Testis (tissue), 2 donors: ENCODE measurements at regions not wholly inside any gene's neighbourhood (a gene's known extent, or its start where the extent isn't known, plus 50 kb on each side); places are given as distances from the start of the nearest gene placed in this dataset.

Source experiments
- DNase-seq: peaks from one replicate; pipeline ENCODE4 v3.0.0-alpha.2; 2019
- H3K27ac ChIP-seq, 2 donors: fragments of 200-600 bp; sonication (generic); one replicate each; pipeline ENCODE4 v1.5.1; 2019
- H3K27me3 ChIP-seq: fragments of 200-600 bp; sonication (generic); one replicate; pipeline ENCODE4 v1.5.1; 2019
- H3K36me3 ChIP-seq: fragments of 200-600 bp; sonication (generic); one replicate; pipeline ENCODE4 v1.5.1; 2017; ENCODE audit warnings: low read depth; ENCODE audit errors: missing control alignments
- H3K4me1 ChIP-seq: fragments of 200-600 bp; sonication (generic); one replicate; pipeline ENCODE4 v1.5.1; 2019
- H3K4me3 ChIP-seq, 2 donors: fragments of 200-600 bp; sonication (generic); one replicate each; pipeline ENCODE4 v1.5.1; 2017 to 2019
- H3K9me3 ChIP-seq: fragments of 200-600 bp; sonication (generic); one replicate; pipeline ENCODE4 v1.5.1; 2017
- POLR2A ChIP-seq: fragments of 450-650 bp; IDR thresholded peaks from one replicate; pipeline ENCODE4 v1.6.1; 2017; ENCODE audit warnings: antibody characterized with exemption, mild to moderate bottlenecking, moderate library complexity
- WGBS, 2 donors: methylation state at CpG; one replicate each; pipeline ENCODE4 v1.1.5; 2018; 5-methylcytosine and 5-hydroxymethylcytosine counted together
- intact Hi-C: fragments of 100-400 bp; cut with DNase I; formaldehyde crosslinking; loops from one replicate; pipeline ENCODE4 v1.15.1; 2023; ENCODE audit warnings: low total_unique reads
- TF ChIP-seq, protein P1 (sequence below), 3 experiments: fragments of 450-650 bp in 2 of 3; fragments of 200-600 bp in 1 of 3; sonication (generic) in 1 of 3; IDR thresholded peaks; one replicate each; pipeline ENCODE4 v1.5.1; 2016 to 2019; ENCODE audit warnings: antibody characterized with exemption in 3 of 3, mild to moderate bottlenecking in 2 of 3, moderate library complexity in 1 of 3

DNA sequence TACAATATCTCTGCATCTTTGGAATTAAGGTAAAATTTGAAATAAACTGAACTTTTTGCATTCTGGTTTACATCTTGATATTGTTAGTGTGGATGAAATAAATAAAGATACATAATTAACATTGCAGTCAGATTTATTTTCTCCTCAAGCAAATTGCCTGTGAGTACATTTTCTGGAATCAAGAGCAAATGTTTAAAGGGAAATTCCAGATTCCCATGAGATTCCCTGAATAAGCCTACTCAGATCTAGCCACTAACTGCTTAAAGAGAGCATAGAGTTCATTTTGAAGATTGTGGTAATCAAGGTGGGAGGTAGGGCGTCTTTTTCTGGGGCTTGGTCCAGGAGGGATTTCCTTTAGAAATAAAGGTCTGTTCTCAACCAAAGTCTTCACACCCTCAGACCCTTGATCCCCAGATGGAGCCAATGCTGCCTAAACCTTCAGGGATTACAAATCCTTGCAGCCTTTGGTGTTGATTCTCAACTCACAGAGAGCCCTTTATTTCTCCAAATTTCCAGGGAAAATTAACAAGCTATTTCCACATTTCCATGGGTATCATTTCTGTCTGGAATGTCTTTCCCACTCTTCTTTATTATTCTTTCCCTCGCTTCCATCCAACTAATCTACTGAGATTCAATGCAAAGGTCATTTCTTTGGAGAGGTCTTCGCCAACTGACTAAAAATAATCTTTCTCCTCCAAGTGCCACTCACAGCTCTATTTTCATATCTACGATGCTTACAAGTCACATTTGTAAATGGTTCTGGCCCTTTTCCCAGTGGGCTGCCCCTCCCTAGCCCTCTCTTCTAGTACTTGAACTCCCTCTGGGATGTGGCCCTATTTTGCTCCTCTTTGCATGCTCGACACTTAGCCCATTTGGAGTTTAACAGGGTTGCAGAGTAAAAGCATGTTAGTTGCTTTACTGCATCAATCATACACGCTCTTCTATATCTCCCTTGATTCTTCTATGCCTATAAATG lies 79.8 kb upstream of the SPATS2L start:
- Histone ChIP-seq H3K4me3 (no peak overlapping the region), H3K27me3 (no peaks in the 10 kb centered on the region), H3K36me3 (no peaks in the 10 kb centered on the region), H3K27ac (no peak overlapping the region), H3K4me1 (peaks cover 10% of the 10 kb centered on the region), H3K9me3 (no peaks in the 10 kb centered on the region)
- 64% methylated on average over 6 of the region's 6 CpGs for WGBS, 2 donors
- TF ChIP-seq POLR2A, result no peak
- TF ChIP-seq, protein P1, sequence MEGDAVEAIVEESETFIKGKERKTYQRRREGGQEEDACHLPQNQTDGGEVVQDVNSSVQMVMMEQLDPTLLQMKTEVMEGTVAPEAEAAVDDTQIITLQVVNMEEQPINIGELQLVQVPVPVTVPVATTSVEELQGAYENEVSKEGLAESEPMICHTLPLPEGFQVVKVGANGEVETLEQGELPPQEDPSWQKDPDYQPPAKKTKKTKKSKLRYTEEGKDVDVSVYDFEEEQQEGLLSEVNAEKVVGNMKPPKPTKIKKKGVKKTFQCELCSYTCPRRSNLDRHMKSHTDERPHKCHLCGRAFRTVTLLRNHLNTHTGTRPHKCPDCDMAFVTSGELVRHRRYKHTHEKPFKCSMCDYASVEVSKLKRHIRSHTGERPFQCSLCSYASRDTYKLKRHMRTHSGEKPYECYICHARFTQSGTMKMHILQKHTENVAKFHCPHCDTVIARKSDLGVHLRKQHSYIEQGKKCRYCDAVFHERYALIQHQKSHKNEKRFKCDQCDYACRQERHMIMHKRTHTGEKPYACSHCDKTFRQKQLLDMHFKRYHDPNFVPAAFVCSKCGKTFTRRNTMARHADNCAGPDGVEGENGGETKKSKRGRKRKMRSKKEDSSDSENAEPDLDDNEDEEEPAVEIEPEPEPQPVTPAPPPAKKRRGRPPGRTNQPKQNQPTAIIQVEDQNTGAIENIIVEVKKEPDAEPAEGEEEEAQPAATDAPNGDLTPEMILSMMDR (IDR thresholded peaks at IDR 0.05), result no peak
- DNase-seq, result peak; percentile 25
- intact Hi-C loops, result no loop called here

- TF ChIP-seq POLR2A, result no peak
- TF ChIP-seq, protein P1 (IDR thresholded peaks at IDR 0.05), result no peak
- H3K9me3 ChIP-seq, result no peaks in the 10 kb centered on the region
- no peaks in the 10 kb centered on the region for H3K27me3 ChIP-seq
- H3K4me1 ChIP-seq, result peaks cover 10% of the 10 kb centered on the region
- H3K36me3 ChIP-seq, result no peaks in the 10 kb centered on the region
- H3K4me3 ChIP-seq, result no peak overlapping the region
- intact Hi-C loops, result no loop called here
- no peak overlapping the region for H3K27ac ChIP-seq
- WGBS, 2 donors, result 96 to 97% methylated on average over 1 of the region's 1 CpG
- no peak for DNase-seq
These were observed 75.8 kb upstream of the SPATS2L start for GRCh38 chr2:200230716-200231115.

GRCh38 chr2:200235533-200235932 lies 71.0 kb upstream of the SPATS2L start:
- no peak for DNase-seq
- Histone ChIP-seq H3K27me3 (no peaks in the 10 kb centered on the region), H3K4me3 (no peak overlapping the region), H3K27ac (no peak overlapping the region), H3K9me3 (no peaks in the 10 kb centered on the region), H3K36me3 (no peaks in the 10 kb centered on the region), H3K4me1 (no peaks in the 10 kb centered on the region)
- TF ChIP-seq, protein P1 (IDR thresholded peaks at IDR 0.05), result no peak
- TF ChIP-seq POLR2A, result no peak
- intact Hi-C loops, result no loop called here
- 92 to 100% methylated on average over 1 of the region's 1 CpG for WGBS, 2 donors

GRCh38 chr2:200239216-200239615 lies 67.3 kb upstream of the SPATS2L start:
- TF ChIP-seq, protein P1 (IDR thresholded peaks at IDR 0.05), result no peak
- no peak for TF ChIP-seq POLR2A
- H3K27ac ChIP-seq, result no peak overlapping the region
- no peaks in the 10 kb centered on the region for H3K27me3 ChIP-seq
- H3K4me1 ChIP-seq, result no peaks in the 10 kb centered on the region
- intact Hi-C loops, result no loop called here
- H3K9me3 ChIP-seq, result no peaks in the 10 kb centered on the region
- no peaks in the 10 kb centered on the region for H3K36me3 ChIP-seq
- no peak for DNase-seq
- no peak overlapping the region for H3K4me3 ChIP-seq
- 74 to 85% methylated on average over 2 of the region's 2 CpGs for WGBS, 2 donors

GRCh38 chr2:200242570-200242969 lies 63.9 kb upstream of the SPATS2L start:
- no peaks in the 10 kb centered on the region for H3K27me3 ChIP-seq
- no peaks in the 10 kb centered on the region for H3K9me3 ChIP-seq
- WGBS, 2 donors, result 74 to 80% methylated on average over 4 of the region's 4 CpGs
- TF ChIP-seq, protein P1 (IDR thresholded peaks at IDR 0.05), result no peak
- no peak for TF ChIP-seq POLR2A
- intact Hi-C loops, result no loop called here
- DNase-seq, result no peak
- no peaks in the 10 kb centered on the region for H3K36me3 ChIP-seq
- no peak overlapping the region for H3K27ac ChIP-seq
- no peak overlapping the region for H3K4me3 ChIP-seq
- no peaks in the 10 kb centered on the region for H3K4me1 ChIP-seq
